ENCODE measurements at regions not wholly inside any gene's neighbourhood (a gene's known extent, or its start where the extent isn't known, plus 50 kb on each side); places are given as distances from the start of the nearest gene placed in this dataset.

DNA sequence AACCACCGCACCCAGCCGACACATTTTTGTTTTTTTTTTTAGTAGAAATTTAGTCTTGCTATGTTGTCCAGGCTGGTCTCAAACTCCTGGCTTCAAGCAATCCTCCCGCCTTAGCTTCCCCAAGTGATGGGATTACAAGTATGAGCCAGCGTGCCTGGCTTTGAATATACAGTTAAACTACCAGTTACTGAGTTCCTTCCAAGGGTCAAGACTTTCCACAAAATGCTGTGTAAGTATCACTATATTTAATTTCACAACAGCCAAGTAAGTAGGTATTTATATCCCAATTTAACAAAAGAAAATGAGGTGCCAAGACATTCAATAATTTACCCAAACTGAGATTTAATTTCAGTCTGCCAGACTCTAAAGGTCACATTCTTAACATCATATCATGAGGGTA is 181.3 kb upstream of the TMC3 start:
- Histone ChIP-seq H3K27ac (ENCODE audit: low read depth, low read length) (no peak overlapping the region), H3K4me1 (ENCODE audit: control insufficient read depth, insufficient read depth, low read length) (no peaks in the 10 kb centered on the region), H3K9me3 (ENCODE audit: control insufficient read depth, insufficient read depth, low read length) (no peaks in the 10 kb centered on the region), H3K4me3 (ENCODE audit: low read depth, low read length) (no peak overlapping the region), H3K36me3 (ENCODE audit: control insufficient read depth, insufficient read depth, low read length) (no peaks in the 10 kb centered on the region), H3K27me3 (ENCODE audit: control insufficient read depth, insufficient read depth, low read length) (no peaks in the 10 kb centered on the region)
- no peak for DNase-seq (ENCODE audit: low read depth in 4 of 6, low spot score in 6 of 6)
- WGBS (ENCODE audit: insufficient coverage), result 100% methylated on average over 2 of the region's 4 CpGs

DNA sequence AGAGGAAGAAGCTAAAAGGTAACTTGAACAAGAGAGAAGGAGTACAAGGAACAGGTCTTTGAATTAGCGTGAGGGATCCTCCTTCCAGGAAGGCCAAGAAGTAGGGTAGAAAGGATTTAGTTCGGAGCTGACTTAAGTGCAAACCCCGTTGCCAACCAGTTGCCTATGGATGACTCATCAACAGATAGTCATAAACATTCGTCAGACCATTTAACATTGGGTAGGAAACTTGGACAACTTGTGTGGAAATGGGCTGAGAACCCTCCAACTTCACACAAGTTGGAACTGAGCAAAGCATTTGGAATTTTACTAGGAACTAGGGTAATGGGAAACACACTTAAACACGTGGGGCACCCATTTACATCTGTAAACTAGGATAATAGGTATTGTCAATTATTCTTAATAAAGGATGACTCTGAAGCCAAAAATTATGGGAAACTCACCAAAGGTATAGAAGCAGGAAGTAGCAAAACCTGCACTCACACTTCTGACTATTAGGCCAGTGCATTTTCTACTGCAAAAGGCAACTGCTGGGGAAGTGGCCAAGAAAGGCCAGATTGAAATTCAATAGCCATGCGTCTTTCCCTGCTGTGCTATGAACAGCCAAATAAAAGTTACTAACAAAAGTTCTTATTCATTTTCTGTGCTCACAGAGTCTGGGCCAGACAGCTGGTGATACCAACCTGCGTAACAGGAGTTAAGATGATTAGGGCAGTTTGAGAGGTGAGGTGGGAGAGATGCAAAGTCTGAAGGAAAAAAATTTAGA is 174.5 kb upstream of the TMC3 start:
- no peaks in the 10 kb centered on the region for H3K4me1 ChIP-seq (ENCODE audit: control insufficient read depth, insufficient read depth, low read length)
- peak in 1 of 6 donors; percentile 38 for DNase-seq (ENCODE audit: low read depth in 4 of 6, low spot score in 6 of 6)
- no peaks in the 10 kb centered on the region for H3K9me3 ChIP-seq (ENCODE audit: control insufficient read depth, insufficient read depth, low read length)
- no peaks in the 10 kb centered on the region for H3K27me3 ChIP-seq (ENCODE audit: control insufficient read depth, insufficient read depth, low read length)
- H3K27ac ChIP-seq (ENCODE audit: low read depth, low read length), result no peak overlapping the region
- whole genome bisulfite sequencing (ENCODE audit: insufficient coverage), result 70% methylated on average over 2 of the region's 7 CpGs
- no peaks in the 10 kb centered on the region for H3K36me3 ChIP-seq (ENCODE audit: control insufficient read depth, insufficient read depth, low read length)
- no peak overlapping the region for H3K4me3 ChIP-seq (ENCODE audit: low read depth, low read length)

DNA sequence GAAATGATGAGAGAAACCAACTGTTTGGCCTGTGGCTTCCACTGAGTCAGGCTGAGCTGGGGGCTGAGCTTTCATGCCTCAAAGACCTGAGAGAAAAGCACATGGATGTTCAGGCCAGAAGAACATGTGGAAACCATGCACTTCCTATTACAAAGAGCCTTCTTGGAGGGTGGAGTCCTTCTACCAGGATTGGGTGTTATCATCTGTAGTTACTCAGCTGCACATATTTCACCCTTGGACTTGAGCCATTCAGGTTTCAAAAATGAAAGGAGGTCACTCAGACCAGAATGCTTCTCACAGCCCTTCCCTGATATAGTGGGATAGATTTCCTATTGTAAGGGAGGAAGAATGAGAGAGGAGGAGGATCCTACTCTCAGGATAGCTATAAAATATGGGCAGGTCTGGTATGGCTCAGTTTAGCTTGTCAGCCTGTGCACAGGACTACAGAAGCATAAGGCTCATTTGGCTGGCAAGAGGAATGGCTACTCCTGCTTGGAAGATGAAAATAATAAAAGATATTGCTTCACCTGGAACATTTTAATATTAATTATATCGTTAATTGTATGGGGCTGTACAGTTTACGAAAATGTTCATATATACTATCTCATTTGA is 173.6 kb upstream of the TMC3 start:
- no peaks in the 10 kb centered on the region for H3K27me3 ChIP-seq (ENCODE audit: control insufficient read depth, insufficient read depth, low read length)
- H3K27ac ChIP-seq (ENCODE audit: low read depth, low read length), result no peak overlapping the region
- WGBS (ENCODE audit: insufficient coverage), result no CpG with 5 or more reads among the region's 2 CpGs

DNA sequence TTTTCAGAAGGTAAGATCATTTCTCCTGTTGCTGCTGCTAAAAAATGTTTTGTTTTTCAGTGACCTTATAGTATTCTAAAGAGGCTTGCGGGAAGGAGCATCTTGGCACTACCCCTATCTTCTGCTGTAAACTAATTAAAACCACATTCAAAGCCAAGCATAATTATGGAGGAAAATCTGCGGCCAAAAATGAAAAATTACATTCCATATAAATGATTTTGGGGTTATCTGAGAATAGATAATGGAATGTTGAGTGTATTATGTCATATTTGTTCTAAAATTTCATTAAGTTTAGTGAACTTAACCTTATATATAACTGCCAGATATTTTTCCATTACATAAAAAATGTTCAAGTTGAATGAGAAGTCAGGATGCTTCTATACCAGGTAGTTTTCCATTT is 170.4 kb upstream of the TMC3 start:
- no CpG with 5 or more reads among the region's 2 CpGs for WGBS (ENCODE audit: insufficient coverage)
- DNase-seq (ENCODE audit: low read depth in 4 of 6, low spot score in 6 of 6), result no peak
- no peaks in the 10 kb centered on the region for H3K4me1 ChIP-seq (ENCODE audit: control insufficient read depth, insufficient read depth, low read length)
- H3K27me3 ChIP-seq (ENCODE audit: control insufficient read depth, insufficient read depth, low read length), result no peaks in the 10 kb centered on the region
- H3K27ac ChIP-seq (ENCODE audit: low read depth, low read length), result no peak overlapping the region
- H3K36me3 ChIP-seq (ENCODE audit: control insufficient read depth, insufficient read depth, low read length), result no peaks in the 10 kb centered on the region
- no peaks in the 10 kb centered on the region for H3K9me3 ChIP-seq (ENCODE audit: control insufficient read depth, insufficient read depth, low read length)
- H3K4me3 ChIP-seq (ENCODE audit: low read depth, low read length), result no peak overlapping the region

More for the DNA sequence above, 173.6 kb upstream of the TMC3 start:
- Histone ChIP-seq H3K4me1 (ENCODE audit: control insufficient read depth, insufficient read depth, low read length) (no peaks in the 10 kb centered on the region), H3K36me3 (ENCODE audit: control insufficient read depth, insufficient read depth, low read length) (no peaks in the 10 kb centered on the region), H3K4me3 (ENCODE audit: low read depth, low read length) (no peak overlapping the region), H3K9me3 (ENCODE audit: control insufficient read depth, insufficient read depth, low read length) (no peaks in the 10 kb centered on the region)
- no peak for DNase-seq (ENCODE audit: low read depth in 4 of 6, low spot score in 6 of 6)

DNA sequence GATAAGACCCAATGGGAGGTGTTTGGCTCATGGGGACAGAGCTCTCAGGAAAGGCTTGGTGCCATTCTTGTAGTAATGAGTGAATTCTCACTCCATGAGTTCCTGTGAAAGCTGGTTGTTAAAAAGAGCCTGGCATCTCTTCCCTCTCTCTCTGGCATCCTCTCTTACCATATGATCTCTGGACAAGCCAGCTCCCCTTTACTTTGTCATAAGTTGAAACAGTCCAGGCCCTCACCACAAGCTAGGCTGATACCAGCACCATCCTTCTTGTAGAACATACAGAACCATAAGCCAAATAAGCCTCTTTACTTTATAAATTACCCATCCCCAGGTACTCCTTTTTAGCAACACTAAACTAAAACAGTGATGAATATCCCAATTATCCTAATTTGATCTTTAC is 166.9 kb upstream of the TMC3 start:
- Histone ChIP-seq H3K27me3 (ENCODE audit: control insufficient read depth, insufficient read depth, low read length) (no peaks in the 10 kb centered on the region), H3K9me3 (ENCODE audit: control insufficient read depth, insufficient read depth, low read length) (peaks cover 2% of the 10 kb centered on the region), H3K4me3 (ENCODE audit: low read depth, low read length) (no peak overlapping the region), H3K4me1 (ENCODE audit: control insufficient read depth, insufficient read depth, low read length) (no peaks in the 10 kb centered on the region), H3K27ac (ENCODE audit: low read depth, low read length) (no peak overlapping the region), H3K36me3 (ENCODE audit: control insufficient read depth, insufficient read depth, low read length) (no peaks in the 10 kb centered on the region)
- DNase-seq (ENCODE audit: low read depth in 4 of 6, low spot score in 6 of 6), result no peak

DNA sequence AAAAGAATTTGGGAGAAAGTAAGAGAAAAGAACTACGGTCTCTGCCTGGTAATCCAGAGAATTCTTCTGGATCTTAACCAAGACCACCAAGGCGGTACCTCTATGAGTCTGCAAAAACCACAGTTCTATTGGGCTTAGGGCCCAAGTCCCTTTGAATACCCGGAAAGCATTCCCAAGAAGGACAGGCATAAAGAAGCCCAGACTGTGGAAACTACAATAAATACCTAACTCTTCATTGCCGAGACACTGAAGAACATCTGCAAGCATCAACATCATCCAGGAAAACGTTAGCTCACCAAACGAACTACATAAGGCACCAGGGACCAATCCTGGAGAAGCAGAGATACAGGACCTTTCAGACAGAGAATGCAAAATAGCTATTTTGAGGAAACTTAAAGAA is 162.3 kb upstream of the TMC3 start:
- DNase-seq (ENCODE audit: low read depth in 4 of 6, low spot score in 6 of 6), result no peak
- WGBS (ENCODE audit: insufficient coverage), result 59% methylated on average over 4 of the region's 6 CpGs
- peaks cover 1% of the 10 kb centered on the region for H3K4me1 ChIP-seq (ENCODE audit: control insufficient read depth, insufficient read depth, low read length)
- H3K27me3 ChIP-seq (ENCODE audit: control insufficient read depth, insufficient read depth, low read length), result no peaks in the 10 kb centered on the region
- H3K36me3 ChIP-seq (ENCODE audit: control insufficient read depth, insufficient read depth, low read length), result no peaks in the 10 kb centered on the region
- H3K4me3 ChIP-seq (ENCODE audit: low read depth, low read length), result no peak overlapping the region
- peaks cover 2% of the 10 kb centered on the region for H3K9me3 ChIP-seq (ENCODE audit: control insufficient read depth, insufficient read depth, low read length)
- H3K27ac ChIP-seq (ENCODE audit: low read depth, low read length), result no peak overlapping the region

DNA sequence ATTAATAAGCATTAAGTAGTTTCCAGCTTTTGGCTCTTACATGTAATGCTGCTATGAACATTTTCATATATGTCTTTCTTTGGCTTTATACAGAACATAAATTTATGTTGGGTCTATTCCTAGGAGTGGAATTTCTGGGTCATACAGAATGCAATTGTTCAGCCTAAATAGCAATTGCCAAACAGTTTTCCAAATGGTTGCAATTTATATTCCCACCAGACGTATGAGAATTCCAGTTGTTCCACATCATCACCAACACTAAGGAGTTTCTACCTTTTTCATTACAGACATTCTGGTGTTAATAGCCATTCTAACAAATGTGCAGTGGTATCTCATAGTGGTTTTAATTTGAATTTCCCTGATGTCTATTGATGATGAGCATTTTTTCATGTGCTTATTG is 160.1 kb upstream of the TMC3 start:
- Histone ChIP-seq H3K4me3 (ENCODE audit: low read depth, low read length) (no peak overlapping the region), H3K27me3 (ENCODE audit: control insufficient read depth, insufficient read depth, low read length) (no peaks in the 10 kb centered on the region), H3K9me3 (ENCODE audit: control insufficient read depth, insufficient read depth, low read length) (peaks cover 2% of the 10 kb centered on the region), H3K4me1 (ENCODE audit: control insufficient read depth, insufficient read depth, low read length) (peaks cover 5% of the 10 kb centered on the region), H3K36me3 (ENCODE audit: control insufficient read depth, insufficient read depth, low read length) (no peaks in the 10 kb centered on the region), H3K27ac (ENCODE audit: low read depth, low read length) (no peak overlapping the region)
- peak in 1 of 6 donors; percentile 60 for DNase-seq (ENCODE audit: low read depth in 4 of 6, low spot score in 6 of 6)
- no CpG with 5 or more reads among the region's 1 CpG for WGBS (ENCODE audit: insufficient coverage)

DNA sequence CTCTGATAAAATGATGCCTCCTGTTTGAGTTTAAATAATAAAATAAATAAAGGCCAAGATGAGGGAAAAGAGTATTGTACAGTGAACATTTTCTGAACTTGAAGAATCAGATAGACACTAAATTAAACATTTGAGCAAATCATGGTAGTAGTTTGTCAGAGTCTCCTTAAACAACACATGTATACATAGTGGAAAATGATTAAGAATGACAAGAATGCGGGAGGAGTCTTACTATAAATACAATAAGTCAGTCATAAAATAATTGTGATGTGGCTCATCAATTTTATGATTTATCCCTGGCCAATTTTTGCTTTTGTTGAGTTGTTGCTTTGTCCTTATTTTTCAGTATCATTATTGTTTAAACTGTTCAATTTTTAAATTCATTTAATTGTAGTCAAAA is 158.0 kb upstream of the TMC3 start:
- Histone ChIP-seq H3K4me3 (ENCODE audit: low read depth, low read length) (no peak overlapping the region), H3K27me3 (ENCODE audit: control insufficient read depth, insufficient read depth, low read length) (no peaks in the 10 kb centered on the region), H3K36me3 (ENCODE audit: control insufficient read depth, insufficient read depth, low read length) (no peaks in the 10 kb centered on the region), H3K9me3 (ENCODE audit: control insufficient read depth, insufficient read depth, low read length) (peaks cover under 1% of the 10 kb centered on the region), H3K27ac (ENCODE audit: low read depth, low read length) (no peak overlapping the region), H3K4me1 (ENCODE audit: control insufficient read depth, insufficient read depth, low read length) (peaks cover 5% of the 10 kb centered on the region)
- no CpG with 5 or more reads among the region's 1 CpG for WGBS (ENCODE audit: insufficient coverage)
- no peak for DNase-seq (ENCODE audit: low read depth in 4 of 6, low spot score in 6 of 6)

DNA sequence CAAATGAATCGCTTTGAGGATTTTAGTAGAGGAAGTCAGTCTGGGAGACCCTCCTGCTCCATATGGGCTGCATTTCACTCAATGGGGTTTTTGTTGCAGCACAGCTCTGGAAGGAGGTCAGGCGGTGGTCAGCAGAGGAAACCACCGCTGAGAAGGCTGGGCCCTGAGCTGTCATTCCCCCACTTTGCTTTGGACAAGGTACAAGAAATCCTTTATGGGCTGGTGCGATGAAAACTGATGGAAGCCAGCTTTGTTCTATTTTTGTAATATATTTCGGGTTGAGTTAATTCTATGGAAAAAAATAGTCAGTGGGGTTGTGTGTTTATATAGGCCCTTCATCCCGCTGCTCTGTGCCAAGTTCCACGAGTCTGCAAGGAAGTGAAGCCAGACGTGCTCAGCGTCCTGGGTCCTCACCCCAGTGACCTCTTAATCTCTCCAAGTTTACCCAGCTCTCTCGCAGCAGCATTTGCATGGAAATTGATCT is 157.1 kb upstream of the TMC3 start:
- no peak overlapping the region for H3K27ac ChIP-seq (ENCODE audit: low read depth, low read length)
- 23% methylated on average over 8 of the region's 10 CpGs for WGBS (ENCODE audit: insufficient coverage)
- peak in 3 of 6 donors; percentile 15 to 66 (median 43) for DNase-seq (ENCODE audit: low read depth in 4 of 6, low spot score in 6 of 6)
- H3K4me3 ChIP-seq (ENCODE audit: low read depth, low read length), result no peak overlapping the region
- H3K36me3 ChIP-seq (ENCODE audit: control insufficient read depth, insufficient read depth, low read length), result no peaks in the 10 kb centered on the region
- H3K27me3 ChIP-seq (ENCODE audit: control insufficient read depth, insufficient read depth, low read length), result no peaks in the 10 kb centered on the region
- no peaks in the 10 kb centered on the region for H3K9me3 ChIP-seq (ENCODE audit: control insufficient read depth, insufficient read depth, low read length)
- H3K4me1 ChIP-seq (ENCODE audit: control insufficient read depth, insufficient read depth, low read length), result peaks cover 5% of the 10 kb centered on the region

DNA sequence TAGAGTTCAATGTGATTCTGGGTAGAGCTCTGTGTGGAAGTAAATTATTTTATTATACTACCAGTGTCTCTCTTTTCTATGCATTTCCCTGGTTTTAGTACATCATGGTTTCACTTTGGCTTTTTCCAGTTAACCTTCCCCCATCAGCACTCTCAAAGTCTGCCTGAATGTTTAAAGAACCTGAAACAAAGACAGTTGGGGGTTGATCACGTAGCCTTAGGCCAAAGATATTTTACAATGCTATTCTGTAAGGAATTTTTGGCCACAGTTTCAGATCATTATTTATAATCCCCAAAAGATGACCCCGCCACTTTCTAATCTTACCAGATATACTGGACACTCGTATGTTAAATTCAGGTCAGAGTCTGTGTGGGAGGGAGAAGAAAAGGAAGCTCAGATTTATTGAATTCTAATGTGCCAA is 156.3 kb upstream of the TMC3 start:
- DNase-seq (ENCODE audit: low read depth in 4 of 6, low spot score in 6 of 6), result no peak
- no CpG with 5 or more reads among the region's 3 CpGs for WGBS (ENCODE audit: insufficient coverage)
- H3K27ac ChIP-seq (ENCODE audit: low read depth, low read length), result no peak overlapping the region

More for the DNA sequence above, 156.3 kb upstream of the TMC3 start:
- peaks cover 5% of the 10 kb centered on the region for H3K4me1 ChIP-seq (ENCODE audit: control insufficient read depth, insufficient read depth, low read length)
- H3K36me3 ChIP-seq (ENCODE audit: control insufficient read depth, insufficient read depth, low read length), result no peaks in the 10 kb centered on the region
- H3K9me3 ChIP-seq (ENCODE audit: control insufficient read depth, insufficient read depth, low read length), result no peaks in the 10 kb centered on the region
- no peaks in the 10 kb centered on the region for H3K27me3 ChIP-seq (ENCODE audit: control insufficient read depth, insufficient read depth, low read length)
- H3K4me3 ChIP-seq (ENCODE audit: low read depth, low read length), result no peak overlapping the region
